H1 (cell line): ENCODE measurements at regions not wholly inside any gene's neighbourhood (a gene's known extent, or its start where the extent isn't known, plus 50 kb on each side); places are given as distances from the start of the nearest gene placed in this dataset.

Experiments used
- CTCF ChIA-PET: fragments of 300-600 bp; sonication (Branson Sonifier 250); formaldehyde crosslinking; loops from one replicate; lab custom pipeline; 2021; ENCODE audit not compliant: partially characterized antibody; lab: Charles Lee
- POLR2A ChIA-PET: fragments of 300-600 bp; sonication (Branson Sonifier 250); formaldehyde crosslinking; loops from one replicate; lab custom pipeline; 2021; ENCODE audit warnings: inconsistent platforms; ENCODE audit not compliant: partially characterized antibody; lab: Charles Lee
- DNase-seq, 2 experiments: peaks; one replicate each; pipeline versions ENCODE4 v3.0.0 to v3.0.0-alpha.2; 2010 to 2022; ENCODE audit warnings: low spot score in 2 of 2, low read depth in 1 of 2, mixed read lengths in 1 of 2
- FAIRE-seq: peaks from 2 replicates; lab custom pipeline; 2011; peaks lifted over from hg19 to GRCh38; lab: Jason Lieb, UNC
- H2AFZ ChIP-seq: 2 replicates; pipeline ENCODE4 v1.8.1; 2012; ENCODE audit warnings: low read length, inconsistent platforms
- H2AK5ac ChIP-seq: 2 replicates; pipeline ENCODE4 v1.6.1; 2013; ENCODE audit warnings: low read depth, low read length
- H2BK120ac ChIP-seq: replicated peaks from 2 replicates; pipeline ENCODE3; 2013; ENCODE audit warnings: low read depth, low read length, inconsistent platforms
- H2BK12ac ChIP-seq: 2 replicates; pipeline ENCODE4 v1.6.1; 2013; ENCODE audit warnings: low read depth, low read length
- H2BK15ac ChIP-seq: 2 replicates; pipeline ENCODE4 v1.6.1; 2013; ENCODE audit warnings: low read length
- H2BK20ac ChIP-seq: 2 replicates; pipeline ENCODE4 v1.6.1; 2013; ENCODE audit warnings: low read length
- H2BK5ac ChIP-seq: 2 replicates; pipeline ENCODE4 v1.6.1; 2013; ENCODE audit warnings: low read depth, low read length
- H3K14ac ChIP-seq: 2 replicates; pipeline ENCODE4 v1.6.1; 2013; ENCODE audit warnings: inconsistent platforms; ENCODE audit not compliant: insufficient read length
- H3K18ac ChIP-seq: 2 replicates; pipeline ENCODE4 v1.6.1; 2013; ENCODE audit warnings: low read length; ENCODE audit errors: extremely low read depth
- H3K23ac ChIP-seq: 2 replicates; pipeline ENCODE4 v1.6.1; 2013; ENCODE audit warnings: inconsistent platforms; ENCODE audit not compliant: insufficient read length
- H3K23me2 ChIP-seq: 2 replicates; pipeline ENCODE4 v1.6.1; 2013; ENCODE audit warnings: low read depth, low read length
- H3K27ac ChIP-seq: 2 replicates; pipeline ENCODE4 v1.6.1; 2011; ENCODE audit warnings: low read depth, low read length, inconsistent platforms
- H3K27me3 ChIP-seq, 4 experiments: replicated peaks in 1 of 4; 1 replicate in 1 of 4; 2 replicates in 3 of 4; pipeline versions ENCODE4 v1.6.1 to v1.8.1; 2011 to 2013; ENCODE audit warnings: low read length in 3 of 4, mild to moderate bottlenecking in 3 of 4, inconsistent platforms in 2 of 4, mixed read lengths in 2 of 4, moderate library complexity in 1 of 4; ENCODE audit not compliant: control insufficient read depth in 3 of 4, insufficient read depth in 3 of 4; ENCODE audit errors: extremely low read depth in 1 of 4
- H3K36me3 ChIP-seq, 4 experiments: 2 replicates each; pipeline versions ENCODE4 v1.6.1 to v1.8.1; 2011 to 2013; ENCODE audit warnings: mild to moderate bottlenecking in 4 of 4, low read length in 3 of 4, moderate library complexity in 2 of 4, control low read depth in 1 of 4, inconsistent platforms in 1 of 4; ENCODE audit not compliant: insufficient read depth in 4 of 4, control insufficient read depth in 2 of 4
- H3K4ac ChIP-seq: replicated peaks from 2 replicates; pipeline ENCODE3; 2013; ENCODE audit warnings: low read length, low read depth, mixed read lengths, inconsistent platforms; ENCODE audit not compliant: insufficient read length
- H3K4me1 ChIP-seq, 4 experiments: replicated peaks in 1 of 4; 1 replicate in 1 of 4; 2 replicates in 3 of 4; pipeline versions ENCODE4 v1.6.1 to v1.8.1; 2011 to 2013; ENCODE audit warnings: low read length in 3 of 4, inconsistent platforms in 2 of 4, mixed read lengths in 1 of 4; ENCODE audit not compliant: insufficient read depth in 4 of 4, control insufficient read depth in 3 of 4
- H3K4me2 ChIP-seq, 2 experiments: 2 replicates each; pipeline versions ENCODE4 v1.6.1 to v1.8.1; 2011 to 2013; ENCODE audit warnings: low read depth in 2 of 2, low read length in 2 of 2, control low read depth in 1 of 2, inconsistent platforms in 1 of 2, mild to moderate bottlenecking in 1 of 2; ENCODE audit not compliant: insufficient read depth in 1 of 2
- H3K4me3 ChIP-seq, 4 experiments: fragments of 200-600, 300-600 bp in 1 of 4; sonication (generic), shearing (Covaris generic), sonication (Bioruptor Twin) in 1 of 4; 2 replicates each; pipeline versions ENCODE4 v1.5.1 to v1.8.1; 2011 to 2016; ENCODE audit warnings: low read length in 4 of 4, low read depth in 3 of 4, control low read depth in 2 of 4, inconsistent platforms in 2 of 4, mild to moderate bottlenecking in 2 of 4, mixed read lengths in 1 of 4, moderate library complexity in 1 of 4; ENCODE audit not compliant: insufficient read depth in 2 of 4; ENCODE audit errors: extremely low read depth in 1 of 4
- H3K56ac ChIP-seq: replicated peaks from 2 replicates; pipeline ENCODE3; 2013; ENCODE audit warnings: low read depth, mild to moderate bottlenecking, mixed read lengths, low read length, inconsistent platforms; ENCODE audit not compliant: insufficient read length
- H3K79me1 ChIP-seq: 2 replicates; pipeline ENCODE4 v1.6.1; 2013; ENCODE audit warnings: low read depth, low read length, control low read depth
- H3K79me2 ChIP-seq, 2 experiments: 2 replicates each; pipeline versions ENCODE4 v1.6.1 to v1.8.1; 2012 to 2013; ENCODE audit warnings: low read length in 2 of 2, mild to moderate bottlenecking in 2 of 2, inconsistent platforms in 1 of 2; ENCODE audit not compliant: insufficient read depth in 2 of 2, control insufficient read depth in 1 of 2
- H3K9ac ChIP-seq, 4 experiments: replicated peaks in 1 of 4; 1 replicate in 1 of 4; 2 replicates in 3 of 4; pipeline versions ENCODE4 v1.6.1 to v1.8.1; 2011 to 2013; ENCODE audit warnings: low read depth in 3 of 4, low read length in 3 of 4, control low read depth in 2 of 4, mild to moderate bottlenecking in 2 of 4, moderate library complexity in 2 of 4, inconsistent platforms in 1 of 4; ENCODE audit errors: extremely low read depth in 1 of 4
- H3K9me3 ChIP-seq, 2 experiments: 2 replicates each; pipeline versions ENCODE4 v1.6.1 to v1.8.1; 2012 to 2013; ENCODE audit warnings: mild to moderate bottlenecking in 2 of 2, moderate library complexity in 2 of 2, control low read depth in 1 of 2, inconsistent platforms in 1 of 2, low read depth in 1 of 2, low read length in 1 of 2, mixed read lengths in 1 of 2; ENCODE audit not compliant: insufficient read depth in 2 of 2
- H4K20me1 ChIP-seq, 2 experiments: replicated peaks in 1 of 2; 2 replicates each; pipeline versions ENCODE3 to v1.8.1; 2011 to 2013; ENCODE audit warnings: inconsistent platforms in 2 of 2, low read length in 2 of 2, mild to moderate bottlenecking in 1 of 2; ENCODE audit not compliant: insufficient read depth in 2 of 2, control insufficient read depth in 1 of 2
- H4K5ac ChIP-seq: 2 replicates; pipeline ENCODE4 v1.6.1; 2013; ENCODE audit warnings: low read length, low read depth, mixed read lengths, inconsistent platforms; ENCODE audit not compliant: insufficient read length
- H4K8ac ChIP-seq: 2 replicates; pipeline ENCODE4 v1.8.0; 2013; ENCODE audit warnings: mild to moderate bottlenecking, moderate library complexity, low read length, inconsistent platforms; ENCODE audit not compliant: insufficient read depth; ENCODE audit errors: extremely low read depth
- H4K91ac ChIP-seq: replicated peaks from 2 replicates; pipeline ENCODE3; 2013; ENCODE audit warnings: low read length, mixed read lengths, inconsistent platforms; ENCODE audit not compliant: insufficient read length
- NANOG ChIP-seq: IDR thresholded peaks from 2 replicates; pipeline ENCODE4 v1.6.1; 2011; ENCODE audit warnings: low read length, low read depth, mild to moderate bottlenecking, inconsistent platforms; ENCODE audit not compliant: insufficient read depth, poor library complexity, severe bottlenecking
- WGBS, 2 experiments: shearing (Covaris generic) in 1 of 2; methylation state at CpG; one replicate each; pipeline versions ENCODE4 v1.1.6 to v1.1.7; 2013 to 2015; ENCODE audit warnings: low lambda C conversion rate in 2 of 2, mixed read lengths in 2 of 2, inconsistent platforms in 1 of 2, low coverage in 1 of 2, missing lambda C conversion rate in 1 of 2; ENCODE audit not compliant: insufficient replicate concordance in 2 of 2, insufficient coverage in 1 of 2, insufficient read length in 1 of 2; ENCODE audit errors: extremely low coverage in 1 of 2, missing lambda C conversion rate in 1 of 2; 5-methylcytosine and 5-hydroxymethylcytosine counted together

DNA sequence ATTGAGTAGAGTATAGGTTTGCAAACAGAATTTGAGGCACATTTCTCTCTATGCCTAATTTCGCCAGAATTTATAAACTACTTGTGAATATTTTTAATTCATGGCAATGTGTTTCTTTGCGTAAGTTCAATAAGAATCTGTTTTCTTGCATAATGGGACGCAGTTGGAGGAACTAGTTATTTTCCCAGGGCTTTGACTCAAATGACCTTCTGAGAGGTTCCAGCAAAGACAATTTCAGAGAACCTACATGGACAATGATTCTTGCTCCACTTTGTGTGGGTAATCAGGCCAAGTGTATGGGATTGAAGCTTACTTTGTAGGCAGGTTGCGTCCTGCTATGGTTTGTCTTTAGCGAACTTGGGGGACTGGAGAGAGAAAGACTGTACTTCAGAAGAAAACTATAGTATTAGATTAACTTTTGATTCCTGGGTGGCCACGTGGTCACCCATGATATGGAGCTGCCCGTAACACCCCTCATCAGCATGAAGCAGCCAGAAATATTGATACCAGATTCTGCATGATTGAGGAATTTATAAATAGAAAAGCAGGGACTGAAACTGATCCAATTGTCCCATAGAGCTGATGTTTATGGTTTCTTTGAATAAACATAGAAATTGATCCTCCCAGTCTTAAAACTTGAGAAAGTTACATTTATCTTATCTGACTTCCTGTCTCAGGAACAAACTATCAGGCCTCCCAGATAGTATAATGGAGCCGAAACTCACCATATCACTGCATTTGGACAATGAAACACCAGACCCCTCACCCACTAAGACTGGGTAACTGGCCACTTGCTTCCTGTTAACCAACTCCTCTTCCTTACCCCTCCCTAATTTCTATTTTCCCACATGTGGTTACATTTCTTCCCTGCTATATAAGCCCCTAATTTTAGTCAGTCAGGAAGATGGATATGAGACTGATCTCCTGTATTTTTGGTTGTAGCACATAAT lies 815.3 kb upstream of the HS6ST1 start:
- Histone ChIP-seq H2BK120ac (no peak overlapping the region), H3K79me2 (no peaks in the 10 kb centered on the region), H2BK5ac (no peak overlapping the region), H3K9me3 (0 out of 4 replicates have a peak, but pooled peaks cover 0 to 2% of the 10 kb centered on the region in 2 experiments), H2BK12ac (no peak overlapping the region), H3K14ac (no peak overlapping the region), H3K23ac (no peak overlapping the region), H3K27ac (no peak overlapping the region), H4K20me1 (no peaks in the 10 kb centered on the region), H3K4me2 (no peak overlapping the region), H3K36me3 (no peaks in the 10 kb centered on the region), H3K27me3 (no peaks in the 10 kb centered on the region), H3K9ac (no peak overlapping the region), H3K23me2 (no peaks in the 10 kb centered on the region), H2AK5ac (no peak overlapping the region), H2BK20ac (no peak overlapping the region), H3K18ac (no peak overlapping the region), H3K56ac (no peak overlapping the region), H4K91ac (no peak overlapping the region), H3K4ac (no peak overlapping the region), H2AFZ (no peak overlapping the region), H3K4me1 (no peaks in the 10 kb centered on the region), H4K5ac (no peak overlapping the region), H4K8ac (no peak overlapping the region), H3K79me1 (no peaks in the 10 kb centered on the region), H3K4me3 (no peak overlapping the region), H2BK15ac (no peak overlapping the region)
- FAIRE-seq (no peak), DNase-seq (no peak)
- CTCF ChIA-PET: interaction anchor here (0.7 to 1.0 kb wide), 2 partner anchors 30 to 43 kb away, joined by 3 read pairs; no protein-coding TSS in a partner anchor
- POLR2A ChIA-PET: no interaction called here
- no peak for TF ChIP-seq NANOG
- 90% methylated on average over 8 of the region's 8 CpGs; no CpG with 5 or more reads in 1 of the 2 experiments for WGBS, 2 experiments
